HepG2 (cell line): ENCODE measurements at regions not wholly inside any gene's neighbourhood (a gene's known extent, or its start where the extent isn't known, plus 50 kb on each side); places are given as distances from the start of the nearest gene placed in this dataset.

Source experiments
- ATF6 ChIP-seq: sonication (generic); formaldehyde crosslinking; conservative IDR thresholded peaks from 2 replicates; pipeline ENCODE4 v1.4.0; 2020; ENCODE audit warnings: missing genetic modification reagents
- CTCF ChIP-seq: sonication (generic); formaldehyde crosslinking; IDR thresholded peaks from 2 replicates; pipeline ENCODE4 v1.5.0; 2020; ENCODE audit warnings: mild to moderate bottlenecking, missing genetic modification reagents, moderate library complexity
- ESRRA ChIP-seq: sonication (generic); formaldehyde crosslinking; IDR thresholded peaks from 2 replicates; pipeline ENCODE4 v1.5.1; 2020; ENCODE audit warnings: mild to moderate bottlenecking, low read depth, missing genetic modification reagents
- EZH2 ChIP-seq: conservative IDR thresholded peaks from 2 replicates; pipeline ENCODE4 v1.6.1; 2012; ENCODE audit warnings: mild to moderate bottlenecking, low read depth, low read length, moderate library complexity
- HBP1 ChIP-seq: IDR thresholded peaks from 2 replicates; pipeline ENCODE4 v1.6.1; 2016; ENCODE audit warnings: low read depth, control low read depth
- JUN ChIP-seq: sonication (generic); formaldehyde crosslinking; IDR thresholded peaks from 2 replicates; pipeline ENCODE4 v1.4.0; 2020; ENCODE audit warnings: mild to moderate bottlenecking, missing genetic modification reagents
- MEF2D ChIP-seq: sonication (generic); formaldehyde crosslinking; IDR thresholded peaks from 2 replicates; pipeline ENCODE4 v1.5.1; 2020; ENCODE audit warnings: mild to moderate bottlenecking, missing genetic modification reagents
- NFRKB ChIP-seq: fragments of 450-650 bp; IDR thresholded peaks from 2 replicates; pipeline ENCODE4 v1.6.1; 2017
- PAF1 ChIP-seq: IDR thresholded peaks from 2 replicates; pipeline ENCODE4 v1.6.1; 2016; ENCODE audit warnings: missing genetic modification reagents, missing compliant biosample characterization
- POLR2AphosphoS5 ChIP-seq: IDR thresholded peaks from 2 replicates; pipeline ENCODE4 v1.6.1; 2012; ENCODE audit warnings: low read depth, low read length
- TRAFD1 ChIP-seq: sonication (generic); formaldehyde crosslinking; IDR thresholded peaks from 2 replicates; pipeline ENCODE4 v1.5.1; 2020; ENCODE audit warnings: missing genetic modification reagents, mild to moderate bottlenecking, borderline replicate concordance
- TRIM24 ChIP-seq: sonication (generic); formaldehyde crosslinking; IDR thresholded peaks from 2 replicates; pipeline ENCODE4 v1.8.0; 2022; ENCODE audit warnings: mild to moderate bottlenecking, missing genetic modification reagents
- ZNF564 ChIP-seq: sonication (generic); formaldehyde crosslinking; IDR thresholded peaks from 2 replicates; pipeline ENCODE4 v1.8.1; 2023; ENCODE audit warnings: mild to moderate bottlenecking, missing genetic modification reagents

GRCh38 chr10:78547905-78548304 is 514.2 kb downstream of the RPS24 start:
- TF ChIP-seq ESRRA (CRISPR knock-in tag): no peak
- no peak for TF ChIP-seq CTCF
- no peak for TF ChIP-seq HBP1 (CRISPR knock-in tag)
- no peak for TF ChIP-seq MEF2D (CRISPR knock-in tag)
- TF ChIP-seq ATF6 (CRISPR knock-in tag): no peak
- no peak for TF ChIP-seq NFRKB
- TF ChIP-seq ZNF564 (CRISPR knock-in tag): no peak
- TF ChIP-seq JUN (CRISPR knock-in tag): no peak
- no peak for TF ChIP-seq TRIM24 (CRISPR knock-in tag)
- no peak for TF ChIP-seq EZH2
- no peak for TF ChIP-seq POLR2AphosphoS5
- TF ChIP-seq PAF1 (CRISPR knock-in tag): no peak
- TF ChIP-seq TRAFD1 (CRISPR knock-in tag): no peak
